GM18867 (cell line): ENCODE measurements at regions not wholly inside any gene's neighbourhood (a gene's known extent, or its start where the extent isn't known, plus 50 kb on each side); places are given as distances from the start of the nearest gene placed in this dataset.

Experiments used
- ATAC-seq: cut with Tn5 transposase; IDR thresholded peaks from one replicate; pipeline ENCODE4 v1.9.1; 2021; ENCODE audit warnings: mild to moderate bottlenecking, moderate library complexity; ENCODE audit not compliant: unreplicated experiment

DNA sequence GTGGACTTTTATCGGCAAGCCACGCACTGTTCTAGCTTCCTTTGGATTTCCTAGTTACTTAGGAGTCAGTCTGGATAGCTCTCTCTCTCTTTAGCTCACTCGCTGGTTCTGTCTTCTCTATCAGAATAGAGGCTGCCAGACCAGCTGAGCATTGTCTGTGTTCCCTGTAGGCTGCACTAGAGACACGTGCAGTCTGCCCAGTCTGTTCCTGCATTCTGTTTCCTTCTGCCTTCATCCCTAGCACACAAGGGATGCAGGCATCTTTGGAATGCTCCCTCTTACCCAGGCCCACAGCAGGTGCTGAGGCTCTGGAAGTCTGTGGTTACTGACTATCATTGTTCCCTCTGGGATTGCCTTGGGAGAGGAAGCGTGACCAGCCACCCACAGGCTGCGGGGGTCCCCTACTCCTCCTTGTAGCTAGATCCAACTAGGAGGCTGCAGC lies 322.8 kb downstream of the ZNF621 start:
- no peak for ATAC-seq

DNA sequence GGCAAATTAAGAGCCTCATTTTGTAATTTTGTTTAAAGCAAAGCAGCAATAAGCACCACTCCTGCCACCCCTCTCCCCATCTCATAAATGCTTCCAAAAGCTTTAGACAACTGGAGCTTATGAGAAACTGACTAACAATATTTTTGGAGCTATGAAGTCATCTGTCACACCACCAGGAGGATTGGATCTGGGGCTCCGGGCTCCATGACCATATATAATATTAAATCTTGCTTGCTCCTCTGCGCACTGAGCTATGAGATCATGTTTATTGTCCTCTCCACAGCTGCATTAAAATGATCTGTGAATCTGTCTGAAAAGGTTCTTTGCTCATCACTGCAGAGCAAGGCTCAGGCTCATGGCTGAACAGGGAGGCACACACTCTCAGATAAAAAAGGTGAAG lies 323.7 kb downstream of the ZNF621 start:
- ATAC-seq = no peak

DNA sequence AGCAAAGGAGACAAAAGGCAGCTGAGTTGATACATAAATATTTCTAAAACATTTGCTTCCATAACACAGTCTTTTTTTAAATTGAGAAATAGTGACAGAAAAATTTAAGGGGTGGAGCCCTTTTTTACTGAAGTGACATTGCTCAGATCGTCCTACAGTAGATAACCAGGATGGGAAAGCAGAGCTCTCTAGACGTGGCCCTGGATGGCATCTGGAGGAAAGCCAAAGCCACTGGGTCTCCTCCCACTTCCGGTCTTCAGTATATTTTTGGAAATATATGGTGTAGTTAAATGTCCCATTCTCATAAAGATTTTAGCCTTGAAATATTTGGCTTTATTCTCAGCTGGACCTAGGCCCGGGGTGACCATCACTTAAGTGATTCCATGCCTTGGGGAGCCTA lies 326.1 kb downstream of the ZNF621 start:
- no peak for ATAC-seq

DNA sequence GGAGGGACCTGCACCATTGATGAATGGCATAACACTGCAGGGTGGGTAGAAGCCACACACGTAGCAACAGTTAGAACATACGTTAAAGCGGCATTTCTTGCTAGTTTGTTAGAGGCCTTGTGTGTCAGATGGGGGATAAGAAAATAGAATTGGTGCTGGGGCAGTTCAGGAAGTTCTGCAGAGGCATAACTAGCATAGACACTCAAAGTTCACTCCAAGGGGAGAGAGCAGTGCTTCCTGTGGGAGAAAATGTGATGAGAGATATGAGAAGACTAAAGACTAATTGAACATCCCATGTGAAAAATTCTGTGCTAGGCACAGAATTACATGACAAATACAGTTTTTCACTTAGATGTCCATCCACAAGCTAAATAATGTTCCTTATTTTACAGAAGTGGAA lies 327.1 kb downstream of the ZNF621 start:
- no peak for ATAC-seq

DNA sequence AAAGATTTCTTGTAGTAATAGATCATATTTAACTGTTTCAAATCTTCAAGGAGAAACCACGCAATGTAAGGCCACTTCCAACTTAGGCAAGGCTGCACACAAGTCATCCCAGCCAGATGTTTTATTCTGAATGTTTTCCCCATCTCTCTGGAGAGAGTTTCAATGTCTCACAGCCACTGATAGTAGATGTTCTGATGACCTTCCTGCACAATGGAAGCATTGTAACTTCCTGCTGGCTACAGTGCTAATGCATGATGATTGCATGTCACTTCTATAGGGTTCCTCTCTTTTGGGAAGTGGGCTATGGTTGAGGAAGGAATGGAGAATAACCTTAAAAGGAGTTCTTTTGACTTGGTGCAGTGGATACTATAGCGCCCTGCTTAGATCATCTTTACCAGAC lies 328.0 kb downstream of the ZNF621 start:
- ATAC-seq = no peak

DNA sequence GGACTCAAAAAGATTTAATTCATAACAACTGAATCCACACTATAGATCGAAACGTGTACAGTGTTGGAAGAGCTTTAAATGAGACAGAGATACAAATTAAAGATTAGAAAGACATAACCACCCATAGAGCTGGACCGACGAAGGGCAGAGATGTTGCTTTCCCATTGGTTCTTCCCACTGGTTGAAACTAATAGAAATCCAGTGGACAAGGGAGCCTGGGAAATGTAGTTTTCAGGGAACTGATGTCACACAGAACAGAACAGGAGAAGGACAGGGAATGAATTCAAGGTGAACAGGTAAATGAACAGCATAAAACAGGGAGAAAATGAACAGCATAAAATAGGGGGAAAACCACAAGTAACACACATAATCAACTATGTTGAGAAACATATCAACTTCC lies 328.7 kb downstream of the ZNF621 start:
- no peak for ATAC-seq

DNA sequence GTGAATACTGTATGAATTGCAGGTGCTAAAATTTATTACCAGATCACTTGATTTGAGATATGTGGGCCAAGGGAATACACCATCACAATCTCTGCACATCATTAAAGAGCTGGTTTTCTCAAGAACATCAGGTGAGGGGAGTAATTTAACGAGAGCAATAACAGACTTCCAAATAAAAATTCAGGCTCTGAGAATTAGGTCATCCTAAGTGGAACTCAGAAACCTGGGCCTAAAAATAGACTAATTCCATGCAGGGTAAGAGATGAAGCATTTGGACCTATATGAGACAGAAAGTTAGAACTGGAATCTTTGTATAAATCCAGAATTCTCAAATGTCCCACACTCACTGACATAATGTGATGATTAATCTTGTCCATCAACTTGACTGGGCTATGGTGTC lies 331.1 kb downstream of the ZNF621 start:
- no peak for ATAC-seq

DNA sequence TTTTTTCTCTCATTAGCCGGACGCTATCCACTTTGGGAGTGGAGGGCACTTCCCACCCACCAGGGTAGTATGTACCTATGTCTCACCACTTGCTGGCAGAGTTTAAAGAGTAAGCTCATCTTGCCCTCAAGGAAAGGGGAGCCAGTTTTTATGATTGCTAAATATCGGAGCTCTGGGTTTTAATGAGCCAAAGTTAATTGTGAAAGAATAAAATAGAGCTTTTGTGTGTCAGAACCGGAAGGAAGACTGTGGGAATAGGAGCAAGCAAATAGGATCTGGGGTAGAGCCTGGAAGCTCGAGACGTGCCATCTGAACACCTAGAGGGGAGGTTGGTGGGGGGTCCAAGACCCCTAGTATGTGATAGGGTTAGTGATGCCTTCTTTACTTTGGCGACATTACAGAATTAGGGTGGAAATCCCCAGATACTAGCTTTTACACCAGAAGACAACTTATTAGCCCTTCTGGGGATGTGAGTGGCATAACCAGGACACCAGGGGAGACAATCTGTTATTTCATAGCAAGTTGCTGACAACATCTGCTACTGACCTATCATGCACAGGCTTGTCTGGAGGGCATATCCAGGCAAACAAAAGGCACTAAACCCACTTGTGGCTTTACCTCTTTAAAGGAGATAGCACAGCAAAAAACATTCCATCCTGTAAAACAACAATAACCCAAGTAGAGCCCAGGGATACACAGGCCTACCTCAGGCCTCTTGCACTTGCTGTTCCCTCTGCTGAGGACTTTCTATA lies 333.8 kb downstream of the ZNF621 start:
- no peak for ATAC-seq

DNA sequence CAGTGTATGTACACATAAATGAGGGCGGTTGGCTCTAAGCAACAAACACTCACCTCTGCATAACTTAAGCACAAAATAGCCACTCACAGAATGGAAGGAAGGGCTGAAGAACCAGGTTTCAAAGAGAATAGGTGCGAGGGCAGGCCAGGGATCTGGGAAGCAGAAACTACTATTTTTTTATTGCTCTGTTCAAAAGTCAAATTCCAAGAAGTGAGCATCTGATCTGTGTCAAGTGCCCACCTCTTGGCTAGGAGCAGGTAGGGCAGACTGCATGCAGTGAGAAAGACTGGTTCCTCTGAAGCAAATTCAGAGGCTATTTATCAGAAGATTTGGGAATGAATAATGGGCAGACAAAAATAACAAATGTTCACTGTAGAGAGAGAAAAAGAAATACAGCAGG lies 336.4 kb upstream of the CTNNB1 start:
- ATAC-seq = no peak

DNA sequence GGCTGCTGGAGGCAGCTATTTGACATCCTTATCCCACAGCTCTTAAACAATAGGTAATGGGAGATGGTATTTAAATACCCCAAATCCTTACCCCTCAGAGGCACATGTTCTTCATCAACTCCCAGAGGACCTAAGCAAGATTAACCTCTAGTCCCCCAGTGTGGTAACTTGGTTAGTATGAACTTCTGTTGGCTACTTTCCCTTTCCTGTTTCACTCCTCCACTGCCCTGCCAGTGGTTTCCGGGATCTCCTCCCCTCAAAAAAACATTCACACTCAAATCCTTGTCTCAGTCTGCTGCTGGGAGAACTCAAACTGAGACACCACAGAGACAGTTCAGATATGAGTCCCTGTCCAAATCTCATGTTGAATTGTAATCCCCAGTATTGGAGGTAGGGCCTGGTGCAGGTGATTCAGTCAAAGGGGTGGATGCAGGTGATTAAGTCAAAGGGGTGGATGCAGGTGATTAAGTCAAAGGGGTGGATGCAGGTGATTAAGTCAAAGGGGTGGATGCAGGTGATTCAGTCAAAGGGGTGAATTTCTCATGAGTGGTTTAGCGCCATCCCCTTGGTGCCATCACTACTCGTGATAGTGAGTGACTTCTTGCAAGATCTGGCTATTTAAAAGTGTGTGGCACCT lies 335.0 kb upstream of the CTNNB1 start:
- no peak for ATAC-seq

DNA sequence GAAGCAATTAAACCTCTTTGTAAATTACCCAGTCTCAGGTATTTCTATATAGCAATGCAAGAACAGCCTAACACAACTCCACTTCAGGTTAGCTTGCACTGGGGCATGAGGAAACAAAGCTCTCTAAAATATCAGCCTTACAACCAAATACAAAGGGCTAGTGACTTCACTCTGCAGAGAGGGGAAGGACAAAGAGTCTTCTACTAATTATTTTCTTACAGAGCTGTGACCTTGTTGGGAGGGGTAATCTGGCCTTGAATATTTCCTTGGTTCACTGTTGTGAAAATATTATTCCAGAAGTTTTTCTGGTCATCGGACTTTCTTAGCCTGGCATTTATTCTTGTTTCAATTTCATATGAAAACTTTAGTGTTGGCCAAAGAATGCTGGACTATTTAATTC lies 334.4 kb upstream of the CTNNB1 start:
- ATAC-seq = no peak

DNA sequence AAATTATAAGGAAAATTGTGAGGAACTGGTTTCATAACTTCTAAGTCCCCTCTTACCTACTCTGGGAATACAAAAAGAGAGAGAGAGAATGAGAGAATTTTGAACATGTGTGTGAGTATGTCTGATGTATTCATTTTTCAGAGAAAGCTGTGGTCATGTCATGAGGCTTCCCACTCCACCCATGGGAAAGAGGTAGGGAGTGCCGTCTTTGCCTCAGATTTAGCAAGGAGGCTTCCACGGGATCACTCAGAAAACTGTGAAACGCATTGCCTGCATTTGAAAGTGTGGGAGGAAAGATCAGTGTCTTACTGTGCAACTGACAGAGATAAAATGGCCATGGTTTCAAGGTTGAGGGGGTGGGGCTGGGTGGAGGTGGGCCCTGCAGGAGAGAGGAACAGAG lies 331.5 kb upstream of the CTNNB1 start:
- ATAC-seq = no peak

DNA sequence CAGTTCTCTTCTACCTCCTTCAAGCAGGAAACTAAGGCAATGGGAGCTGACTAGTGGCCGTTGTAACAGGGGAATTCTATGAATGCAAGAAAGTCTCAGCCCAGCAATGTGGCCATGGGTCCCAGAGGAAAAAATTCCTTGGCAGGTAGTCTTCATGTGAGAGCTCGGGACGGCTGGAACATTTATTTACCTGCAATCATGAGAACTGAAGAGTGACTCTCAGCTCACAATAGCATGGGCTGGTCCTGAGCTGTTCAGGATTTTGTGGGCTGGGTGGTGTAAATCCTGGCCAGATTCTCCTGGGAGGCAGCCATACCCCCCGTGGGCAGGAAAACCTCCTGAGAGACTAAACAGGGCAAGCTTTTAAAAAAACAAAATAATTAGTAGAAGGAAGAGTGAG lies 330.3 kb upstream of the CTNNB1 start:
- no peak for ATAC-seq

DNA sequence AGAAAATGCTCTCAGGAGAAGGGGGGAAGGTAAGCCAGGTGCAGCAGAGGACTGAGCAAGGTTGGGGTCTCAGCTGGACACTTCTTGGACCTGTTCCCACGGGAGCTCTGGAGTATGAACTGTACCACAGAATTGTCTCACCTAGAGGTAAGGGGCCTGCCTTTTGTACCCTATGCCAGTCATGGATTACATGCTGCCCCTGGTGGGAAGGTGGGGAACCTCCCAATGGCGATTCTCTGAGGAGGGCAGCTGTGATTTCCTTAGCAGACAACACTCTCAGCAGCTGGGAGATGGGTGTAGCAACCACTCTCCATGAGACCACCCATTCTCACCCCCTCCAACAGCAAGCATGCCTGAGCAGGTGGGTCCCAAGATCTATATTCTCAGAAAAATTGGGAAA lies 329.4 kb upstream of the CTNNB1 start:
- ATAC-seq = no peak

DNA sequence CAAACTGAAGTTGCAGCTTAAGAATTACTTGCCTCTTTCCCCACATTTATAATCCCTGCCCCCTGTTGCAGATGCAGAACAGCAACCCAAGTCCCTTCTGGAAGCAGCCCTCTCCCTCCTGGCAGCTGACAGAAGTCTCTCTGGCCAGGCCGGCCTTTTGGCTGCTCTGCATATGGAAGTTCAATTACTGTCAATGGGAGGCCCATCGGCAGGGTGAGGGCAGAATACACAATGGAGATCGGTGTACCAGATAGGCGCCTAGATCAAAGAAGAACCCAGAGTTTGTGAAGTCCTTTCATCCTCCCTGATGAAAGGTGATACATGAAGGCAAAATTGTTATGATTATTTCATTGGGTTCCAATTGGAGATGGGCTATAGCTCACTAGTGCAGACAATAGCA lies 327.9 kb upstream of the CTNNB1 start:
- ATAC-seq = no peak

DNA sequence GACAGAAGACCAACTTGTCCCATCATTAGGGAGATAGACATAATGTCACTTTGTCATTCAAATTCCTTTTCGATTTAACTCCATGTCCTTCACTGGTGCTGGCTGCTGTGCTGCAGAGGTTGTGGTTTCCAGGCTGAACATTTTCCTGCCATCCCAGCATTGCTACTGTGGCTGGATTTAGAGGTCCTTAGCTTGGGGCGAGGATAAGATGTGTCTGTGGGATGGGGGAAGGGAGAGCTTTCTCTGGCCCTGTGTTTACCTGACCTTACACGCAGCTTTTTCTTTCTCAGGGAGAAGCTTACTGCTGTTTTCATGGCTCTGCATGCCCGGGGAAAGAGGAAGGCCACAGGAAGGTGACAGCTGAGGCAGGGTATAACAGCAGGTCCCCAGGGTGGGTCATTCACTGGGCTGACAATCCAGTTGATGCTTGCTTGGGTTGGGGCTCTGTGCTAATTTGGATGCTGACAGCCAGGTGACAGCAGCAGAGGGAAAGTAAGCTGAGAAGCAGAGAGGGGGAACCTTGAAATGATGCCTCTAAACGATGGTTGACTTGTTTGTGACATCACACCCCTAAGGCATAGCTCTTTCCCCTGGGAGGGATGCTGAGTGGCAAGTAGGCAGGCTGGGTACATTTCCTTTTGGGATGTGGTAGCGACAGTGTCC lies 326.9 kb upstream of the CTNNB1 start:
- ATAC-seq = no peak

DNA sequence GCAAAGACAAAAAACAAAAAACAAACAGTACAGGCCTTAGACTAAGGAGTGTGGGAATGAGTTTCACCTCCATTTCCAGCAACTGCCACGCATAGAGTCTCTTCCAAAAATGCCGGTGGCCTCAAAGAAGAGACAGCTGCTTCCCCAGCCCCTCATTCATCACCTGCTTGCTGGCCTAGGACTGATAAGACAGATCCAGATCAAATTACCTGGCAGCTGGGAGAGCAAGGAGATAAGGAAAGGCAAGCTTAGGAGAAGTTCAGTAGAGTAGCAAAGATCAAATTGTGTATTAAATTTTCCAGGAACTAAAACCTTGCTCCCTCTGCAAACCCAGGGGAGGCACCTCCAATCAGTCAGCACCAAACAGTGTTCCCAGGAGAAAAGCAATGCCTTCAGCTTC lies 325.8 kb upstream of the CTNNB1 start:
- no peak for ATAC-seq

DNA sequence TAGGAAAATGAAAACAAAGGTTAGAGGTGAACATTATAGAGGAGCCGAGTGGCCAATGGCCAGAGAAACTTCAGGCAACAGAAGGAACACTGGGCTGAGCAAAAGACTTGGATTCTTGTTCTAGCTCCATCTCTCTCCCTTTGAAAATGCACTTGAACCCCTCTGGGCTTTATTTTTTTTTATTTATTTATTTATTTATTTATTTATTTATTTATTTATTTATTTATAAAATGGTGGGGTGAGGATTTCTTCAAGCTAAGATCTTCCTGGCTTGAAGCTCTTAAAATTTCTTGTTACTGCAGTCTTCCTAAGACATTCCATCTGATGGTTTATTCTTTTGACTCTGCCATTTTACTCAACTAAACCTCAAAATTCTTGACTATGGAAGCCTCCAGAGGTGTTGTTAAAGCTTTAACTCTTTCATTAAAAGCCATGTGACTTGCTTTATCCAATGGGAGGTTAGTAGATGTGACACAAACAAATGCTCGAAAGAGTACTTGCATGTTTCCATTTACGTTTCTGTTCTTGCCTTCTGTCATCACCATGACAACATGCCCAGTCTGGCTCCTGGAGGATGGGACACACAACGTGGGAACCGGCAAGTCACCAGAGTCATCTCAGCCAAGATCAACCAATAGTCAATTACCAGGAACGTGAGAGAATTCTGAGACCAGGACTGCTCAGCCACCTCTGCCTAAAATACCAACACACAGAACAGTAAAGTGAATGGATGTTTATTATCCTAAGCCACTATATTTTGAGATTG lies 325.2 kb upstream of the CTNNB1 start:
- no peak for ATAC-seq

DNA sequence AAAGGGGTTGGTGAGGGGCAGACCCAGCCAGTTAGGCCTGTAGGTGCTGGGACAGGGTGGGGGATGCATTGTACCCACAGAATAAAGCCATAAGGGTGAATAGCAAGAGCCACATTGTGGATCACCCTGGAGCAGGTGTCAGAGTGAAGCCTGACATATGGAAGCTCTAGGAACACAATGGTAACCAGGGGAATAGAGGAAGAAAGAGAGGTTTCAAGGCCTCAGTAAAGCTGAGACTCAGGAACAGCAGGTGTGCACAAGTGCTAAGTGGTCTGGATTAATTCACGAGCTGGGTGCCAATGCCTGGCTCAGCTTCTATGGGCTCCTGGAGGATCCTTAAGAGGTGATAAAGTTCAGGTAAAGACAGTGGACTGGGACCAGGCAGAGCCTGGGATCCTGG lies 323.7 kb upstream of the CTNNB1 start:
- ATAC-seq = no peak

DNA sequence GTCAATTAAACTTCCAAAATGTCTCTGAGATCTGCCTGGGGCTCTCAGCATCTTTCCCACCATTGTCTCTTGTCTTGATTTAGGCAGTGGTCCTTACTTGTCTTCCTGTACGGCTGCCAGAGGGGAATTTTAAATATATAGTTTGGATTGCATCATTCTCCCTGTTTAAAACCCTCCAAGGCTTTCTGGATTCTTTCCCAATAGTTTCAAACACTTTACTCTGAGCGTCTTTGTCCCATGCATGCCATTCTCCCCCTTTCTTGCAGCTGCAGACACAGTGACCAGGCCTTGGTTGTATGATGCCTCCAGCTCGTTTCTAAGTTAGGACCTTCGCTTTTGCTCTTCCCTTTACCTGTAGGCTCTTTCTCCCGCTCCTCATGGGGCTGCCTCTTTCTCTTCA lies 323.3 kb upstream of the CTNNB1 start:
- no peak for ATAC-seq

DNA sequence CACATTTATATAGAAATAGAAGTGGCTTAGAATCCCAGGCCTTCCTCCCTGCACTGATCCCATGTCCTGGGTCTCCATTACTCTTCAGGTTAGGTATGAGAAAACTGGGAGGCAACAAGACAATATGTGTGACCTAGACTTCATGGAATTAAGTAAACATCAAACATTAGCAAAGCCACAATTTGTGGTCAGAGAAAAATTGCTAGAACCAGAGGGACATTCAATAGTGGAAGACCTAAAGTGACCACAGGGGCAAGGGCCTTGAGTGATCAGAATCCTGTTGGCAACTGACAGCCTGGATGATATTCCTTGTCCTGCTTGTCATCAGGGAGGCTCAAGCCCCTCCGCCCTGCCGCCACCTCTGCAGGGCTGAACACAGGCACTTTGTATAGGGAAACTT lies 322.8 kb upstream of the CTNNB1 start:
- ATAC-seq = no peak
